ENCODE measurements at regions not wholly inside any gene's neighbourhood (a gene's known extent, or its start where the extent isn't known, plus 50 kb on each side); places are given as distances from the start of the nearest gene placed in this dataset.
"Not testable (repeated sequence)": the region's sequence is repeated elsewhere in the genome, so short reads cannot be mapped to it uniquely, and the experiment has no call there.

GRCh38 chr3:25171897-25172296 is 256.2 kb upstream of the RARB start:
- no peak overlapping the region for H3K4me3 ChIP-seq (ENCODE audit: low read length)
- H3K4me1 ChIP-seq (ENCODE audit: control insufficient read depth, insufficient read depth, low read length), result no peaks in the 10 kb centered on the region
- no peak overlapping the region for H3K4me2 ChIP-seq (ENCODE audit: low read length)
- H3K27me3 ChIP-seq (ENCODE audit: control insufficient read depth, insufficient read depth, low read length), result no peaks in the 10 kb centered on the region
- no peaks in the 10 kb centered on the region for H3K36me3 ChIP-seq (ENCODE audit: insufficient read depth, low read length)
- H3K9ac ChIP-seq (ENCODE audit: low read depth, low read length), result no peak overlapping the region
- peaks cover 7% of the 10 kb centered on the region for H3K9me3 ChIP-seq (replicated peaks; ENCODE audit: low read length)

- no peak overlapping the region for H3K4me2 ChIP-seq (ENCODE audit: low read length)
- H3K4me3 ChIP-seq (ENCODE audit: low read length), result no peak overlapping the region
- H3K4me1 ChIP-seq (ENCODE audit: control insufficient read depth, insufficient read depth, low read length), result no peaks in the 10 kb centered on the region
- H3K9ac ChIP-seq (ENCODE audit: low read depth, low read length), result no peak overlapping the region
- no peaks in the 10 kb centered on the region for H3K36me3 ChIP-seq (ENCODE audit: insufficient read depth, low read length)
- peaks cover 4% of the 10 kb centered on the region for H3K9me3 ChIP-seq (replicated peaks; ENCODE audit: low read length)
- H3K27me3 ChIP-seq (ENCODE audit: control insufficient read depth, insufficient read depth, low read length), result no peaks in the 10 kb centered on the region
Observed at GRCh38 chr3:25173606-25174005, 254.5 kb upstream of the RARB start.

DNA sequence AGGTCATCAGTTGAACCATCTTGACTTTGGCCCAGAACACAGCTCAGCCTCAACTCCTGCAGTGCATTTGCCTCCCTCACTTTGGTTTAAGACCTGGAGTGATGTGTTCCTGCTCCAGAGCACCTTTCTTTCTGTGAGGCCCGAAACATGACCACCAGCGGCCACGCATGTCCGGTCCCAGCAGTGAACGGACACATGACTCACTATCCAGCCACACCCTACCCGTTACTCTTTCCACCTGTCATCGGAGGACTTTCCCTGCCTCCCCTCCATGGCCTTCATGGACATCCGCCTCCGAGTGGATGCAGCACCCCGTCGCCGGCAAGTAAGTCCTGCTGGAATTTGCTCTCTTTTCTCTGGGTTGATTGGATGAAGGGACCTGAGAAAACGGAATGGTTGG is 253.8 kb upstream of the RARB start:
- Histone ChIP-seq H3K4me2 (ENCODE audit: low read length) (no peak overlapping the region), H3K4me1 (ENCODE audit: control insufficient read depth, insufficient read depth, low read length) (no peaks in the 10 kb centered on the region), H3K9ac (ENCODE audit: low read depth, low read length) (no peak overlapping the region), H3K4me3 (ENCODE audit: low read length) (no peak overlapping the region), H3K36me3 (ENCODE audit: insufficient read depth, low read length) (no peaks in the 10 kb centered on the region), H3K9me3 (replicated peaks; ENCODE audit: low read length) (no peaks in the 10 kb centered on the region), H3K27me3 (ENCODE audit: control insufficient read depth, insufficient read depth, low read length) (no peaks in the 10 kb centered on the region)

GRCh38 chr3:25177041-25177440 is 251.0 kb upstream of the RARB start:
- no peaks in the 10 kb centered on the region for H3K9me3 ChIP-seq (replicated peaks; ENCODE audit: low read length)
- H3K36me3 ChIP-seq (ENCODE audit: insufficient read depth, low read length), result no peaks in the 10 kb centered on the region
- no peak overlapping the region for H3K4me3 ChIP-seq (ENCODE audit: low read length)
- H3K4me2 ChIP-seq (ENCODE audit: low read length), result no peak overlapping the region
- H3K9ac ChIP-seq (ENCODE audit: low read depth, low read length), result no peak overlapping the region
- H3K27me3 ChIP-seq (ENCODE audit: control insufficient read depth, insufficient read depth, low read length), result no peaks in the 10 kb centered on the region
- no peaks in the 10 kb centered on the region for H3K4me1 ChIP-seq (ENCODE audit: control insufficient read depth, insufficient read depth, low read length)

DNA sequence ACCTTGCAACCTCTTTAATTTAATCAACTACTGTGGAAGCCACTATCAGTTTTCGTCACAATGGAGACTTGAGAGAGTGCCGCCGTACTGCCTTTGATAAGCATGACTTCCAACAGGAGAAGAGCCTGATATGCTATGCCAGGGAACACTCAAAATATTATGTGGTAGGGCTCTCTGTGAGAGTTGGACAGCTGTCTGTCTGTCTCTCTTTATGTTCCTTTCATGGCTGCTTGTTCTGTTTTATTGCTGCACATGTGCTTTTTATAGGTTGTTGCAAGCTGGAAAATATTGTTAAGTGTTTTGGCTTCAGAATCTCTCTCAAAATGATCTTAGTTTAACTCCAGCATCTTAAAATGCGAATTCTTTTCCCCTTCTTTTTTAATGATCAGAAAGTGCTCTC is 249.4 kb upstream of the RARB start:
- Histone ChIP-seq H3K4me2 (ENCODE audit: low read length) (no peak overlapping the region), H3K36me3 (ENCODE audit: insufficient read depth, low read length) (no peaks in the 10 kb centered on the region), H3K27me3 (ENCODE audit: control insufficient read depth, insufficient read depth, low read length) (no peaks in the 10 kb centered on the region), H3K9ac (ENCODE audit: low read depth, low read length) (no peak overlapping the region), H3K4me1 (ENCODE audit: control insufficient read depth, insufficient read depth, low read length) (no peaks in the 10 kb centered on the region), H3K9me3 (replicated peaks; ENCODE audit: low read length) (no peaks in the 10 kb centered on the region), H3K4me3 (ENCODE audit: low read length) (no peak overlapping the region)

- H3K9me3 ChIP-seq (replicated peaks; ENCODE audit: low read length), result no peaks in the 10 kb centered on the region
- H3K4me2 ChIP-seq (ENCODE audit: low read length), result no peak overlapping the region
- H3K27me3 ChIP-seq (ENCODE audit: control insufficient read depth, insufficient read depth, low read length), result no peaks in the 10 kb centered on the region
- H3K36me3 ChIP-seq (ENCODE audit: insufficient read depth, low read length), result no peaks in the 10 kb centered on the region
- no peak overlapping the region for H3K9ac ChIP-seq (ENCODE audit: low read depth, low read length)
- H3K4me1 ChIP-seq (ENCODE audit: control insufficient read depth, insufficient read depth, low read length), result no peaks in the 10 kb centered on the region
- no peak overlapping the region for H3K4me3 ChIP-seq (ENCODE audit: low read length)
Observed at GRCh38 chr3:25181096-25181495, 247.0 kb upstream of the RARB start.

DNA sequence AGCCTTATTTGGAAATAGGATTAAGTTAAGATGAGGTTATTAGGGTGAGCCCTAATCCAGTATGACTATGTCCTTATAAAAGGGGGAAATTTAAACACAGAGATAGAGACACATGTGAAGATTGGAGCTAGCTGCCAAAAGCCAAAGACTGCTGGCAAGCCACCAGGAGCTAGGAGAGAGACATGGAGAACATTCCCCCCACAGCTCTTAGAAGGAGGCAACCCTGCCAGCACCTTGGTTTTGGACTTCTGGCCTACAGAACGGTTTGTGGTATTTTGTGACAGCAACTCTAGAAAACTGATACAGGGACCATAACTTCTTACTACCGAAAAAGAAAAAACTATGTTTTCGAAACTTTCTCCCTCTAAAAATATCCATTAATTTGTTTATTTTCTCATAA is 245.3 kb upstream of the RARB start:
- Histone ChIP-seq H3K27me3 (ENCODE audit: control insufficient read depth, insufficient read depth, low read length) (no peaks in the 10 kb centered on the region), H3K9me3 (replicated peaks; ENCODE audit: low read length) (no peaks in the 10 kb centered on the region), H3K4me1 (ENCODE audit: control insufficient read depth, insufficient read depth, low read length) (no peaks in the 10 kb centered on the region), H3K4me3 (ENCODE audit: low read length) (no peak overlapping the region), H3K4me2 (ENCODE audit: low read length) (no peak overlapping the region), H3K36me3 (ENCODE audit: insufficient read depth, low read length) (no peaks in the 10 kb centered on the region), H3K9ac (ENCODE audit: low read depth, low read length) (no peak overlapping the region)

GRCh38 chr3:25184641-25185250 is 243.3 kb upstream of the RARB start:
- H3K27me3 ChIP-seq (ENCODE audit: control insufficient read depth, insufficient read depth, low read length), result no peaks in the 10 kb centered on the region
- H3K9ac ChIP-seq (ENCODE audit: low read depth, low read length), result no peak overlapping the region
- no peak overlapping the region for H3K4me3 ChIP-seq (ENCODE audit: low read length)
- no peak overlapping the region for H3K4me2 ChIP-seq (ENCODE audit: low read length)
- no peaks in the 10 kb centered on the region for H3K36me3 ChIP-seq (ENCODE audit: insufficient read depth, low read length)
- no peaks in the 10 kb centered on the region for H3K9me3 ChIP-seq (replicated peaks; ENCODE audit: low read length)
- H3K4me1 ChIP-seq (ENCODE audit: control insufficient read depth, insufficient read depth, low read length), result no peaks in the 10 kb centered on the region

DNA sequence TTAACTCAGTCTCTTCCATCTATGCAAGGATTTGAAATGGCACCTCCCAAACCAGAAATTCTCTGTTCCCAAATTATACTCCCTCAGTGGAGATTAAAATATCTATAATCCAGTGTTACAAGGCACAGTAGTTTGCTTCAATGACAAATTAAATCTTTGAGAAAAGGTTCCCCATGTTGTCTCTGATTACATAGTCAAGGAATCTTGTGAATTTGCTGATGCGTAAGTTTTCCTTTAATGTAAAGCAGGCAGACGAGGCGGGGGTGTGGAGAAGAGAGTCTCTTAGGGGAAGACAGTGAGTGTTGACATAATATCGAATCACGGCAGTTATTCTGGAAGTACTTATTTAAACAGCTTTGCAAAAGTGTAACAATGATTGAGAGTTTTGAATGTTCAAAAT is 236.4 kb upstream of the RARB start:
- H3K4me3 ChIP-seq (ENCODE audit: low read length), result no peak overlapping the region
- no peaks in the 10 kb centered on the region for H3K9me3 ChIP-seq (replicated peaks; ENCODE audit: low read length)
- no peak overlapping the region for H3K4me2 ChIP-seq (ENCODE audit: low read length)
- no peaks in the 10 kb centered on the region for H3K36me3 ChIP-seq (ENCODE audit: insufficient read depth, low read length)
- no peaks in the 10 kb centered on the region for H3K4me1 ChIP-seq (ENCODE audit: control insufficient read depth, insufficient read depth, low read length)
- H3K9ac ChIP-seq (ENCODE audit: low read depth, low read length), result no peak overlapping the region
- H3K27me3 ChIP-seq (ENCODE audit: control insufficient read depth, insufficient read depth, low read length), result no peaks in the 10 kb centered on the region

DNA sequence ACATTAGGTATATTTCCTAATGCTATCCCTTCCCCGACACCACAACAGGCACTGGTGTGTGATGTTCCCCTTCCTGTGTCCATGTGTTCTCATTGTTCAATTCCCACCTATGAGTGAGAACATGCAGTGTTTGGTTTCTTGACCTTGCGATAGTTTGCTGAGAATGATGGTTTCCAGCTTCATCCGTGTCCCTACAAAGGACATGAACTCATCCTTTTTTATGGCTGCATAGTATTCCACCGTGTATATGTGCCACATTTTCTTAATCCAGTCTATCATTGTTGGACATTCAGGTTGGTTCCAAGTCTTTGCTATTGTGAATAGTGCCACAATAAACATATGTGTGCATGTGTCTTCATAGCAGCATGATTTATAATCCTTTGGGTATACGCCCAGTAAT is 228.5 kb upstream of the RARB start:
- not testable (repeated sequence) for H3K9ac ChIP-seq (ENCODE audit: low read depth, low read length); H3K36me3 ChIP-seq (ENCODE audit: insufficient read depth, low read length); H3K4me2 ChIP-seq (ENCODE audit: low read length); H3K27me3 ChIP-seq (ENCODE audit: control insufficient read depth, insufficient read depth, low read length); H3K4me3 ChIP-seq (ENCODE audit: low read length); H3K9me3 ChIP-seq (replicated peaks; ENCODE audit: low read length); H3K4me1 ChIP-seq (ENCODE audit: control insufficient read depth, insufficient read depth, low read length)

DNA sequence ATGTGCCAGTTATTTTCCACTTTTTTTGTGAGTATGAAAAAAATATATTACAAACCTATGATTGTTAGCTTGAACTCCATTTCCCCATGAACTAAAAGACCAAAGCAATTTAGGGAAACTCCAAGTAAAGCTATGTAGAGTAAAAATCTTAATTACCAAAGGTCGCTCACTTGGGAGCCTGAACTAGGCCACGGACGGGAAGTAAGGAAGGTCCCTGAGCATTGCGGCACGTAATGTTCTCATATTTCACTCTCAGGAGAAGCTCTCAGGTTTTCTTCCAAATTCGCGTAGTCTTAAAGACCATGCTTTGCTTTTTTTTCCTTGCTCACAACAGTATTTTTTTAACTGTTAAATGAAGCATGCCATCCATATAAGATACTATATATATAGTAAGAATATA is 215.3 kb upstream of the RARB start:
- Histone ChIP-seq H3K27me3 (ENCODE audit: control insufficient read depth, insufficient read depth, low read length) (no peaks in the 10 kb centered on the region), H3K9ac (ENCODE audit: low read depth, low read length) (no peak overlapping the region), H3K4me1 (ENCODE audit: control insufficient read depth, insufficient read depth, low read length) (no peaks in the 10 kb centered on the region), H3K4me2 (ENCODE audit: low read length) (no peak overlapping the region), H3K9me3 (replicated peaks; ENCODE audit: low read length) (no peaks in the 10 kb centered on the region), H3K36me3 (ENCODE audit: insufficient read depth, low read length) (no peaks in the 10 kb centered on the region), H3K4me3 (ENCODE audit: low read length) (no peak overlapping the region)

DNA sequence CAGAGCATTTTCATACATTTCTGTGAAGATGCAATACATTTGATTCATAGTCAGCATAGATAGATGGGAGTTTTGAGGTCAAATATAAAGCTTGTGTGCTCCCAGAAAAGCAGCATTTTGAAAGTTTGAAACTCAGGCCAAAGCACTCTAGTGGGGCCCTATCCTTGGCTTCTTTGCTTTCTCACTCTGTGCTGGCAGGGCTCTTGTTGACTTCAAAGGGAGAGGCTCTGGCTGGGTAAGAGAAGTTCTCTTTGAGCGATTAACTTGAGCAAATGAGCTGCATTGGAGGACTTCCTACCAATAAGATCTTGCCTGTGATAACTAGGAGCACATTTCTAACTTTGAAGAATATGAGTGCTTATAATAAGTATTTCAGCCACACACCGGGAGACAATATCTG is 214.0 kb upstream of the RARB start:
- Histone ChIP-seq H3K4me1 (ENCODE audit: control insufficient read depth, insufficient read depth, low read length) (no peaks in the 10 kb centered on the region), H3K36me3 (ENCODE audit: insufficient read depth, low read length) (no peaks in the 10 kb centered on the region), H3K9me3 (replicated peaks; ENCODE audit: low read length) (no peaks in the 10 kb centered on the region), H3K27me3 (ENCODE audit: control insufficient read depth, insufficient read depth, low read length) (no peaks in the 10 kb centered on the region), H3K4me2 (ENCODE audit: low read length) (no peak overlapping the region), H3K4me3 (ENCODE audit: low read length) (no peak overlapping the region), H3K9ac (ENCODE audit: low read depth, low read length) (no peak overlapping the region)
